Pancreas (tissue), 10 donors: ENCODE measurements at regions not wholly inside any gene's neighbourhood (a gene's known extent, or its start where the extent isn't known, plus 50 kb on each side); places are given as distances from the start of the nearest gene placed in this dataset.

Source experiments
- ATAC-seq, 4 donors: fragments of 200-7000 bp; cut with Tn5 transposase; one replicate each; pipeline versions ENCODE4 v1.8.0 to v1.9.1; 2020; ENCODE audit warnings: mild to moderate bottlenecking in 4 of 4, moderate library complexity in 4 of 4
- DNase-seq, 6 donors: peaks; one replicate each; pipeline ENCODE4 v3.0.0-alpha.2; 2020
- FAIRE-seq: peaks from 2 replicates; lab custom pipeline; 2012; peaks lifted over from hg19 to GRCh38; lab: Jason Lieb, UNC
- H3K27ac ChIP-seq, 4 donors: fragments of 200-600 bp; sonication (generic); 1 replicate in 3 of 4; 2 replicates in 1 of 4; pipeline versions ENCODE4 v1.5.0 to v1.8.0; 2020
- H3K27me3 ChIP-seq, 4 donors: fragments of 200-600 bp; one replicate each; pipeline ENCODE4 v1.8.0; 2021
- H3K36me3 ChIP-seq, 3 donors: fragments of 200-600 bp; sonication (generic) in 1 of 3; one replicate each; pipeline versions ENCODE4 v1.5.0 to v1.8.0; 2020 to 2021
- H3K4me1 ChIP-seq, 3 donors: fragments of 200-600 bp; one replicate each; pipeline ENCODE4 v1.8.0; 2021
- H3K4me3 ChIP-seq, 4 donors: fragments of 200-600 bp; sonication (generic) in 2 of 4; one replicate each; pipeline versions ENCODE4 v1.5.0 to v1.8.0; 2020 to 2021
- H3K9me3 ChIP-seq, 4 donors: fragments of 200-600 bp; one replicate each; pipeline ENCODE4 v1.8.0; 2021
- WGBS, 2 donors: extraction: QIAGEN DNeasy Blood & Tissue Kit; methylation state at CpG; one replicate each; pipeline ENCODE4 v1.1.7; 2013; 5-methylcytosine and 5-hydroxymethylcytosine counted together
- intact Hi-C, 3 donors: fragments of 100-400 bp; cut with DNase I; formaldehyde crosslinking; loops; one replicate each; pipeline versions ENCODE4 v1.11.1 to v1.14.2; 2022
- TF ChIP-seq, protein P1 (sequence below), 4 donors: fragments of 200-600 bp; sonication (generic) in 3 of 4; IDR thresholded peaks; one replicate each; pipeline versions ENCODE4 v1.5.0 to v1.8.0; 2021; ENCODE audit warnings: antibody characterized with exemption in 4 of 4
- donor health status: healthy with polysubstance abuse.
- donor health status: DM: no; HTN: no; CAD: no; lungs with moderate emphysema.
- donor health status: DM: no; HTN: no; CAD: no.
- donor health status: control.
- donor health status: control.
- donor health status: Bipolar disorder and iron deficiency.
- donor health status: DM: yes; HTN: yes; CAD: no.
- donor health status: DM: no; HTN: no; CAD: no.
- donor health status: DM: no; HTN: no; CAD: no.
- donor health status: DM: yes; HTN: yes; CAD: no.

DNA sequence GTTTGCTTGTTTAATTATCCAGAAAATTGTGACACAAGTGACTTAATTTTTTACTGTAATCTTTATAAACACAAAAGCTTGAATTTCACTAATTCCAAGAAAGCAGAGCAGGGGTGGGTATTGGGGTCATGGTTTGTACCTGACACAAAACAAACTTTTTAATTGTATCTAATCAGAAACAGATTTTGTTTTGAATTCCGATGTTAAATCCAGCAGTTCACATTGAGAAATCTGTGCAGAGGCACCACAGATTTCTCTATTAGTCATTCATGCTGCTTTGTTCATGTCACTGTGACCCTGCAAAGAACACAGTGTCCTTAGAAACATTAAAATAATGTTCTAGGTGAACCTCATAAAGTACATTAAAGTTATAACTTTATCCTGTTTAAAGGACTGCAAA, 443.4 kb downstream of the NYAP2 start:
- Histone ChIP-seq H3K36me3 (no peaks in the 10 kb centered on the region), H3K27me3 (no peaks in the 10 kb centered on the region), H3K4me1 (no peaks in the 10 kb centered on the region), H3K9me3 (no peaks in the 10 kb centered on the region), H3K27ac (no peak overlapping the region), H3K4me3 (no peak overlapping the region)
- intact Hi-C loops: no loop called here
- FAIRE-seq (no peak), DNase-seq (no peak), ATAC-seq (no peak)
- TF ChIP-seq, protein P1, sequence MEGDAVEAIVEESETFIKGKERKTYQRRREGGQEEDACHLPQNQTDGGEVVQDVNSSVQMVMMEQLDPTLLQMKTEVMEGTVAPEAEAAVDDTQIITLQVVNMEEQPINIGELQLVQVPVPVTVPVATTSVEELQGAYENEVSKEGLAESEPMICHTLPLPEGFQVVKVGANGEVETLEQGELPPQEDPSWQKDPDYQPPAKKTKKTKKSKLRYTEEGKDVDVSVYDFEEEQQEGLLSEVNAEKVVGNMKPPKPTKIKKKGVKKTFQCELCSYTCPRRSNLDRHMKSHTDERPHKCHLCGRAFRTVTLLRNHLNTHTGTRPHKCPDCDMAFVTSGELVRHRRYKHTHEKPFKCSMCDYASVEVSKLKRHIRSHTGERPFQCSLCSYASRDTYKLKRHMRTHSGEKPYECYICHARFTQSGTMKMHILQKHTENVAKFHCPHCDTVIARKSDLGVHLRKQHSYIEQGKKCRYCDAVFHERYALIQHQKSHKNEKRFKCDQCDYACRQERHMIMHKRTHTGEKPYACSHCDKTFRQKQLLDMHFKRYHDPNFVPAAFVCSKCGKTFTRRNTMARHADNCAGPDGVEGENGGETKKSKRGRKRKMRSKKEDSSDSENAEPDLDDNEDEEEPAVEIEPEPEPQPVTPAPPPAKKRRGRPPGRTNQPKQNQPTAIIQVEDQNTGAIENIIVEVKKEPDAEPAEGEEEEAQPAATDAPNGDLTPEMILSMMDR (IDR thresholded peaks at IDR 0.05): no peak
- 12 to 17% methylated on average over 1 of the region's 1 CpG for WGBS, 2 donors

DNA sequence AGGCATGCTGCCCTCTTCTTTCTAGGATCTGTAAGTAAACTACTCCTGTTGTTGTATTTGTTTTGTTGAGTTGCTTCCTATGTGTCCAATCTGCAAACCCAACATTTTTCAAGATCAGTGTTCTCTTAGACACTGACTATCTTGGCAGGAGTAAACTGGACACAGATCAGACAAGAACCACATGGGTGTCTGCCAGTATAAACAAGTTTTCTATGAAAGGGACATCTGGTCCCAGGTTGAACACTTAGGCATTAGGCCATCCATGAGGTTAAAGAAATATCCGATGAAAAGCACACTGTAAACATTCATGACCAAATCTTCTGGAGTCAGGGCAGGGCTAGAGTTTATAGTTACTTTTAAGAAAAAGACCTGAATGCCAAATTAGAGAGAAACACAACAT, 441.8 kb downstream of the NYAP2 start:
- TF ChIP-seq, protein P1 (IDR thresholded peaks at IDR 0.05): no peak
- no peak for ATAC-seq
- intact Hi-C loops: no loop called here
- Histone ChIP-seq H3K4me3 (no peak overlapping the region), H3K27me3 (no peaks in the 10 kb centered on the region), H3K27ac (no peak overlapping the region), H3K36me3 (no peaks in the 10 kb centered on the region), H3K4me1 (no peaks in the 10 kb centered on the region), H3K9me3 (no peaks in the 10 kb centered on the region)
- 68 to 80% methylated on average over 1 of the region's 1 CpG for WGBS, 2 donors
- DNase-seq: no peak
- no peak for FAIRE-seq

DNA sequence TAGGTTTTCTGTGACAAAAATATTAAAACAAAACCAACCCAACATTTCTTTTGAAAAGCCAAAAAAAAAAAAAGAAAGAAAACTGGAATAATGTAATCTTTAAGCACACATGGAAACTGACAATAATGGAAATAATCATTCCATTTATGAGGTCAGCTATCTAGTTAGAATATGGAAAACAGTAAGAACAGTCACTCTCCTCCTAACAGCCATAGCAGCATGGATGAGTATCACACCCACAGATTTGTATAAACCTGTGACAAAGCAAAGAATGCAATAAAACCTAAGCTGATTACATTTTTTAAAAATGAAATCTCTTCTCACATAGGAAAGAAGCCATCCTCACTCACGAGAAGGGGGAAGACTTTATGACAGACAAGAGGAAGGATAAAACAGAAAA, 437.8 kb downstream of the NYAP2 start:
- Histone ChIP-seq H3K9me3 (no peaks in the 10 kb centered on the region), H3K4me3 (no peak overlapping the region), H3K4me1 (no peaks in the 10 kb centered on the region), H3K36me3 (no peaks in the 10 kb centered on the region), H3K27me3 (no peaks in the 10 kb centered on the region), H3K27ac (no peak overlapping the region)
- intact Hi-C loops: no loop called here
- no peak for DNase-seq
- TF ChIP-seq, protein P1 (IDR thresholded peaks at IDR 0.05): no peak
- no peak for FAIRE-seq
- no peak for ATAC-seq
- WGBS, 2 donors: 53 to 63% methylated on average over 1 of the region's 1 CpG

DNA sequence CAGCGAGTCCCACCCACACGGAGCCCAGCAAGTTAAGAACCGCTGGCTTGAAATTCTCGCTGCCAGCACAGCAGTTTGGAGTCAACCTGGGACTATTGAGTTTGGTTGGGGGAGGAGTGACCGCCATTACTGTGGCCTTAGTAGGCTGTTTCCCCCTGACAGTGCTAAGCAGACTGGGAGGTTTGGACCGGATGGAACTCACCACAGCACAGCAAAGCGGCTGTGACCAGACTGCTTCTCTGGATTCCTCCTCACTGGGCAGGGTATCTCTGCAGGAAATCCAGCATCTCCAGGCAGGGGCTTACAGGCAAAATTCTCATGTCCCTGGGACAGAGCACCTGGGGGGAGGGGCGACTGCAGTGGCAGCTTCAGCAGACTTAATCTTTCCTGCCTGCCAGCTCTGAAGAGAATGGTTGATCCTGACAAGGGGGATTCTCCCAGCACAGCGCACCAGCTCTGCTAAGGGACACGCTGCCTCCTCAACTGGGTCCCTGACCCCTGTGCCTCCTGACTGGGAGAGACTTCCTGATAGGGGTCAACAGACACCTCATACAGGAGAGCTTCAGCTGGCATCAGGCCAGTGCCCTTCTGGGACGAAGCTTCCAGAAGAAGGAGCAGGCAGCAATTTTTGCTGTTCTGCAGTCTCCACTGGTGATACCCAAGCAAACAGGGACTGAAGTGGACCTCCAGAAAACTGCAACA, 425.4 kb downstream of the NYAP2 start:
- Histone ChIP-seq H3K4me3 (no peak overlapping the region), H3K4me1 (no peaks in the 10 kb centered on the region), H3K36me3 (no peaks in the 10 kb centered on the region), H3K27ac (no peak overlapping the region), H3K9me3 (no peaks in the 10 kb centered on the region), H3K27me3 (no peaks in the 10 kb centered on the region)
- TF ChIP-seq, protein P1 (IDR thresholded peaks at IDR 0.05): no peak
- ATAC-seq: no peak
- FAIRE-seq: no peak
- WGBS, 2 donors: 71 to 79% methylated on average over 11 of the region's 11 CpGs
- DNase-seq: peak in 3 of 6 donors; percentile 23 to 50 (median 38)
- intact Hi-C loops: no loop called here

DNA sequence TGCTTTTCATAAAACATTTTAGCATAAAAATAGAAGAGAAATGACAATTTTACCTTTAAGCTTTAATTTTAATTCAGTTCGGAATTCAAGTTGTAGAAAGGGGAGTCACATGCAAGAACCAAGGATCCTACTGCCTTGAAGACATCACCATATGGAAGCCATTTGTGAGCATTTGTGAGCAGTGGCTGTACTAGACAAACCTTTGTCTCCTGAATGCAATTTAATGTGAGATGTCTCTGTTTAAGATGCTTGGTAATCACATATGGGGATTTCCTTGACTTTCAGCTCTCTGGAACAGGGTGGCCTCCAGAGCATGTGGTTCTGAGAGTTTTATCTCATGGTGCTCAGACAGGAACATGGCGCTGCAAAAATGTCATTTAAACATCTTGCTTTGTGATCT, 421.8 kb downstream of the NYAP2 start:
- H3K36me3 ChIP-seq: no peaks in the 10 kb centered on the region
- 70 to 79% methylated on average over 2 of the region's 2 CpGs for WGBS, 2 donors
- intact Hi-C loops: no loop called here
- ATAC-seq (no peak), FAIRE-seq (no peak), DNase-seq (no peak)
- no peak overlapping the region for H3K27ac ChIP-seq
- no peaks in the 10 kb centered on the region for H3K4me1 ChIP-seq
- TF ChIP-seq, protein P1 (IDR thresholded peaks at IDR 0.05): no peak
- no peaks in the 10 kb centered on the region for H3K27me3 ChIP-seq
- H3K4me3 ChIP-seq: no peak overlapping the region
- no peaks in the 10 kb centered on the region for H3K9me3 ChIP-seq
